Mesenchymal stem cell (in vitro differentiated cells and primary cell): ENCODE measurements at regions not wholly inside any gene's neighbourhood (a gene's known extent, or its start where the extent isn't known, plus 50 kb on each side); places are given as distances from the start of the nearest gene placed in this dataset.
"Not testable (repeated sequence)": the region's sequence is repeated elsewhere in the genome, so short reads cannot be mapped to it uniquely, and the experiment has no call there.

Experiments used
- DNase-seq: peaks from one replicate; pipeline ENCODE4 v3.0.0-alpha.2; 2013
- H2AFZ ChIP-seq: one replicate; pipeline ENCODE4 v1.6.1; 2013; ENCODE audit warnings: low read depth, mild to moderate bottlenecking, control low read depth, inconsistent platforms, low read length, moderate library complexity
- H2AK5ac ChIP-seq: 2 replicates; pipeline ENCODE4 v1.6.1; 2013; ENCODE audit warnings: low read length, moderate library complexity, mild to moderate bottlenecking, inconsistent platforms; ENCODE audit not compliant: severe bottlenecking
- H2BK120ac ChIP-seq: one replicate; pipeline ENCODE4 v1.6.1; 2013; ENCODE audit warnings: low read depth, mild to moderate bottlenecking, inconsistent platforms, low read length, moderate library complexity
- H2BK12ac ChIP-seq, 2 experiments: one replicate each; pipeline ENCODE4 v1.6.1; 2013; ENCODE audit warnings: inconsistent platforms in 2 of 2, low read length in 2 of 2, mild to moderate bottlenecking in 2 of 2, moderate library complexity in 2 of 2, control low read depth in 1 of 2
- H2BK15ac ChIP-seq: one replicate; pipeline ENCODE4 v1.6.1; 2013; ENCODE audit warnings: mild to moderate bottlenecking, low read depth, inconsistent platforms; ENCODE audit not compliant: poor library complexity, severe bottlenecking
- H2BK5ac ChIP-seq: 2 replicates; pipeline ENCODE4 v1.6.1; 2013; ENCODE audit warnings: low read depth, mild to moderate bottlenecking, low read length, control low read depth, inconsistent platforms; ENCODE audit not compliant: poor library complexity, severe bottlenecking
- H3K14ac ChIP-seq, 2 experiments: one replicate each; pipeline ENCODE4 v1.6.1; 2013; ENCODE audit warnings: inconsistent platforms in 2 of 2, low read length in 2 of 2, control low read depth in 1 of 2, mild to moderate bottlenecking in 1 of 2, moderate library complexity in 1 of 2
- H3K18ac ChIP-seq, 2 experiments: one replicate each; pipeline ENCODE4 v1.6.1; 2013; ENCODE audit warnings: inconsistent platforms in 2 of 2, low read length in 2 of 2, control low read depth in 1 of 2, low read depth in 1 of 2, mild to moderate bottlenecking in 1 of 2
- H3K23ac ChIP-seq, 2 experiments: one replicate each; pipeline ENCODE4 v1.6.1; 2013; ENCODE audit warnings: inconsistent platforms in 2 of 2, low read length in 2 of 2, mild to moderate bottlenecking in 2 of 2, moderate library complexity in 2 of 2, control low read depth in 1 of 2
- H3K27ac ChIP-seq: 2 replicates; pipeline ENCODE4 v1.5.1; 2013; ENCODE audit warnings: mild to moderate bottlenecking, moderate library complexity, low read length, control low read depth, inconsistent platforms; ENCODE audit not compliant: poor library complexity, severe bottlenecking
- H3K27me3 ChIP-seq, 2 experiments: 2 replicates each; pipeline versions ENCODE4 v1.6.1 to v1.7.0; 2013; ENCODE audit warnings: low read length in 2 of 2, mild to moderate bottlenecking in 2 of 2, moderate library complexity in 2 of 2, control low read depth in 1 of 2, inconsistent platforms in 1 of 2; ENCODE audit not compliant: control insufficient read depth in 1 of 2, insufficient read depth in 1 of 2
- H3K36me3 ChIP-seq, 2 experiments: 2 replicates each; pipeline versions ENCODE4 v1.6.1 to v1.7.0; 2013; ENCODE audit warnings: low read length in 2 of 2, control low read depth in 1 of 2, inconsistent platforms in 1 of 2, low read depth in 1 of 2, mild to moderate bottlenecking in 1 of 2; ENCODE audit not compliant: insufficient read depth in 2 of 2, control insufficient read depth in 1 of 2
- H3K4ac ChIP-seq, 2 experiments: one replicate each; pipeline ENCODE4 v1.6.1; 2013; ENCODE audit warnings: inconsistent platforms in 2 of 2, low read length in 2 of 2, mild to moderate bottlenecking in 2 of 2, moderate library complexity in 2 of 2, control low read depth in 1 of 2, low read depth in 1 of 2
- H3K4me1 ChIP-seq: 2 replicates; pipeline ENCODE4 v1.6.1; 2013; ENCODE audit warnings: low read depth, low read length, control low read depth; ENCODE audit not compliant: control insufficient read depth, insufficient read depth
- H3K4me2 ChIP-seq: 2 replicates; pipeline ENCODE4 v1.6.1; 2013; ENCODE audit warnings: low read length, mild to moderate bottlenecking, inconsistent platforms; ENCODE audit not compliant: poor library complexity, severe bottlenecking
- H3K4me3 ChIP-seq, 2 experiments: 2 replicates each; pipeline versions ENCODE4 v1.5.1 to v1.7.0; 2013; ENCODE audit warnings: low read length in 2 of 2, mild to moderate bottlenecking in 2 of 2, control low read depth in 1 of 2, low read depth in 1 of 2; ENCODE audit not compliant: insufficient read depth in 1 of 2
- H3K79me1 ChIP-seq: replicated peaks from 2 replicates; pipeline ENCODE4 v1.6.1; 2013; ENCODE audit warnings: mild to moderate bottlenecking, control low read depth, low read length, inconsistent platforms; ENCODE audit not compliant: poor library complexity, severe bottlenecking
- H3K9ac ChIP-seq: 2 replicates; pipeline ENCODE4 v1.7.0; 2013; ENCODE audit warnings: mild to moderate bottlenecking, low read length, moderate library complexity
- H3K9me3 ChIP-seq: 2 replicates; pipeline ENCODE4 v1.7.0; 2013; ENCODE audit warnings: mild to moderate bottlenecking, low read length; ENCODE audit not compliant: control insufficient read depth
- H4K8ac ChIP-seq: one replicate; pipeline ENCODE4 v1.6.1; 2013; ENCODE audit warnings: inconsistent platforms, mild to moderate bottlenecking, low read length, moderate library complexity
- H4K91ac ChIP-seq: one replicate; pipeline ENCODE4 v1.6.1; 2013; ENCODE audit warnings: mild to moderate bottlenecking, low read length, inconsistent platforms
- WGBS: methylation state at CpG from one replicate; pipeline ENCODE4 v1.1.7; 2013; ENCODE audit warnings: mixed read lengths; 5-methylcytosine and 5-hydroxymethylcytosine counted together

- Histone ChIP-seq H3K79me1 (no peaks in the 10 kb centered on the region), H4K91ac (no peak overlapping the region), H4K8ac (no peak overlapping the region), H3K4me1 (no peaks in the 10 kb centered on the region), H2BK15ac (no peak overlapping the region), H2BK5ac (no peak overlapping the region), H2AK5ac (no peak overlapping the region), H2AFZ (no peak overlapping the region), H2BK120ac (no peak overlapping the region), H3K23ac (no peak overlapping the region), H3K14ac (no peak overlapping the region), H3K9me3 (no peaks in the 10 kb centered on the region), H3K4me3 (no peak overlapping the region), H3K4ac (no peak overlapping the region), H3K27ac (no peak overlapping the region), H3K36me3 (no peaks in the 10 kb centered on the region), H3K27me3 (peaks cover 0 to 3% of the 10 kb centered on the region in 2 experiments), H3K18ac (no peak overlapping the region), H3K4me2 (no peak overlapping the region), H3K9ac (no peak overlapping the region), H2BK12ac (no peak overlapping the region)
- no peak for DNase-seq
- 71% methylated on average over 1 of the region's 4 CpGs for WGBS
Measured at GRCh38 chr4:71872767-71873415, 89.0 kb upstream of the GC start.

- no peak overlapping the region for H3K9ac ChIP-seq
- no peak overlapping the region for H3K4me2 ChIP-seq
- H3K36me3 ChIP-seq, result no peaks in the 10 kb centered on the region
- H2BK5ac ChIP-seq, result no peak overlapping the region
- no peak overlapping the region for H2AK5ac ChIP-seq
- H2BK12ac ChIP-seq, result no peak overlapping the region
- H3K4ac ChIP-seq, result no peak overlapping the region
- peaks cover 0 to 3% of the 10 kb centered on the region in 2 experiments for H3K27me3 ChIP-seq
- no peak overlapping the region for H3K27ac ChIP-seq
- H4K91ac ChIP-seq, result no peak overlapping the region
- no peaks in the 10 kb centered on the region for H3K9me3 ChIP-seq
- no peaks in the 10 kb centered on the region for H3K79me1 ChIP-seq
- WGBS, result 75% methylated on average over 1 of the region's 2 CpGs
- no peaks in the 10 kb centered on the region for H3K4me1 ChIP-seq
- H3K23ac ChIP-seq, result no peak overlapping the region
- no peak overlapping the region for H2AFZ ChIP-seq
- no peak overlapping the region for H3K18ac ChIP-seq
- H3K4me3 ChIP-seq, result no peak overlapping the region
- H3K14ac ChIP-seq, result no peak overlapping the region
- no peak for DNase-seq
- no peak overlapping the region for H2BK15ac ChIP-seq
- no peak overlapping the region for H2BK120ac ChIP-seq
- no peak overlapping the region for H4K8ac ChIP-seq
Measured at GRCh38 chr4:71878376-71878775, 94.5 kb upstream of the GC start.

GRCh38 chr4:71882113-71882841 is 98.4 kb upstream of the GC start:
- Histone ChIP-seq H2BK15ac (no peak overlapping the region), H3K18ac (no peak overlapping the region), H3K79me1 (no peaks in the 10 kb centered on the region), H2AFZ (no peak overlapping the region), H3K4me1 (no peaks in the 10 kb centered on the region), H3K27me3 (peaks cover 0 to 3% of the 10 kb centered on the region in 2 experiments), H3K4me2 (no peak overlapping the region), H3K9me3 (no peaks in the 10 kb centered on the region), H3K14ac (no peak overlapping the region), H2AK5ac (no peak overlapping the region), H2BK12ac (no peak overlapping the region), H4K91ac (no peak overlapping the region), H3K4me3 (no peak overlapping the region), H3K9ac (no peak overlapping the region), H2BK120ac (no peak overlapping the region), H3K27ac (no peak overlapping the region), H4K8ac (no peak overlapping the region), H3K23ac (no peak overlapping the region), H3K36me3 (no peaks in the 10 kb centered on the region), H2BK5ac (no peak overlapping the region), H3K4ac (no peak overlapping the region)
- no peak for DNase-seq
- WGBS, result 86% methylated on average over 5 of the region's 6 CpGs

GRCh38 chr4:71900366-71900765 is 116.5 kb upstream of the GC start:
- H3K27ac ChIP-seq, H3K27me3 ChIP-seq, H4K8ac ChIP-seq, H3K23ac ChIP-seq, H2BK12ac ChIP-seq, H3K4me3 ChIP-seq, H3K14ac ChIP-seq, DNase-seq, H3K79me1 ChIP-seq, H2BK15ac ChIP-seq, H3K36me3 ChIP-seq, H3K4ac ChIP-seq, H4K91ac ChIP-seq, H3K4me2 ChIP-seq, H3K4me1 ChIP-seq, H3K9me3 ChIP-seq, H2BK5ac ChIP-seq, H2AFZ ChIP-seq, H3K18ac ChIP-seq, H2BK120ac ChIP-seq, H2AK5ac ChIP-seq, H3K9ac ChIP-seq: not testable (repeated sequence)
- WGBS, result 77% methylated on average over 5 of the region's 5 CpGs
